Ovary (tissue), 3 donors: ENCODE measurements at regions not wholly inside any gene's neighbourhood (a gene's known extent, or its start where the extent isn't known, plus 50 kb on each side); places are given as distances from the start of the nearest gene placed in this dataset.

ENCODE experiments used
- EP300 ChIP-seq: sonication (generic); formaldehyde crosslinking; IDR thresholded peaks from one replicate; pipeline ENCODE4 v1.6.1; 2017; ENCODE audit warnings: antibody characterized with exemption
- POLR2A ChIP-seq: fragments of 450-650 bp; IDR thresholded peaks from one replicate; pipeline ENCODE4 v1.6.1; 2017; ENCODE audit warnings: antibody characterized with exemption, mild to moderate bottlenecking, moderate library complexity
- TF ChIP-seq, protein P1 (sequence below), 3 donors: fragments of 450-650 bp in 2 of 3; fragments of 200-600 bp in 1 of 3; IDR thresholded peaks; one replicate each; pipeline versions ENCODE4 v1.5.1 to v1.8.0; 2016 to 2022; ENCODE audit warnings: antibody characterized with exemption in 3 of 3, mild to moderate bottlenecking in 1 of 3
- donor health status: DM: no; HTN: no; CAD: no.

DNA sequence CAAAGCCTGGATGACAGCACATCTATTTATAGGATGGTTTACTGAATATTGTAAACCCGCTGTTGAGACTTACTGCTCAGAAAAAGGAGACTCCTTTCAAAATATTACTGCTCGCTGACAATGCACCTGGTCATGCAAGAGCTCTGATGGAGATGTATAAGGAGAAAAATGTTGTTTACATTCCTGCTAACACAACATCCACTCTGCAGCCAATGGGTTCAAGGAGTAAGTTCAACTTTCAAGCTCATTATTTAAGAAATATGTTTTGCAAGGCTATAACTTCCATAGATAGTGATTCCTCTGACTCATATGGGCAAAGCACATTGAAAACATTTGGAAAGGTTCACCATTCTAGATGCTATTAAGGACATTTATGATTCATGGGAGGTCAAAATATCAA is 201.7 kb downstream of the SNAPC1 start:
- TF ChIP-seq, protein P1, sequence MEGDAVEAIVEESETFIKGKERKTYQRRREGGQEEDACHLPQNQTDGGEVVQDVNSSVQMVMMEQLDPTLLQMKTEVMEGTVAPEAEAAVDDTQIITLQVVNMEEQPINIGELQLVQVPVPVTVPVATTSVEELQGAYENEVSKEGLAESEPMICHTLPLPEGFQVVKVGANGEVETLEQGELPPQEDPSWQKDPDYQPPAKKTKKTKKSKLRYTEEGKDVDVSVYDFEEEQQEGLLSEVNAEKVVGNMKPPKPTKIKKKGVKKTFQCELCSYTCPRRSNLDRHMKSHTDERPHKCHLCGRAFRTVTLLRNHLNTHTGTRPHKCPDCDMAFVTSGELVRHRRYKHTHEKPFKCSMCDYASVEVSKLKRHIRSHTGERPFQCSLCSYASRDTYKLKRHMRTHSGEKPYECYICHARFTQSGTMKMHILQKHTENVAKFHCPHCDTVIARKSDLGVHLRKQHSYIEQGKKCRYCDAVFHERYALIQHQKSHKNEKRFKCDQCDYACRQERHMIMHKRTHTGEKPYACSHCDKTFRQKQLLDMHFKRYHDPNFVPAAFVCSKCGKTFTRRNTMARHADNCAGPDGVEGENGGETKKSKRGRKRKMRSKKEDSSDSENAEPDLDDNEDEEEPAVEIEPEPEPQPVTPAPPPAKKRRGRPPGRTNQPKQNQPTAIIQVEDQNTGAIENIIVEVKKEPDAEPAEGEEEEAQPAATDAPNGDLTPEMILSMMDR (IDR thresholded peaks at IDR 0.05), result no peak
- no peak for TF ChIP-seq EP300
- TF ChIP-seq POLR2A, result no peak
